Mammary epithelial cell (primary cell): ENCODE measurements at regions not wholly inside any gene's neighbourhood (a gene's known extent, or its start where the extent isn't known, plus 50 kb on each side); places are given as distances from the start of the nearest gene placed in this dataset.

Experiments used
- CTCF ChIP-seq, 2 donors: IDR thresholded peaks in 1 of 2; conservative IDR thresholded peaks in 1 of 2; 2 replicates each; pipeline ENCODE4 v1.5.1; 2011 to 2012; ENCODE audit warnings: inconsistent platforms in 2 of 2, low read length in 2 of 2, mild to moderate bottlenecking in 2 of 2, control low read depth in 1 of 2, low read depth in 1 of 2; ENCODE audit not compliant: insufficient read depth in 1 of 2; ENCODE audit errors: extremely low read depth in 1 of 2
- EZH2 ChIP-seq: IDR thresholded peaks from 2 replicates; pipeline ENCODE4 v1.6.1; 2012; ENCODE audit warnings: low read length, inconsistent platforms, borderline replicate concordance

GRCh38 chr2:52862801-52863200 lies 904.8 kb upstream of the CHAC2 start:
- TF ChIP-seq CTCF (conservative IDR thresholded peaks at IDR 0.05 in 1 of 2, IDR thresholded peaks at IDR 0.05 in 1 of 2; ENCODE audit: extremely low read depth in 1 of 2, insufficient read depth in 1 of 2, low read depth in 1 of 2, low read length in 2 of 2): no peak
- TF ChIP-seq EZH2: no peak
